HG03108 (cell line): ENCODE measurements at regions not wholly inside any gene's neighbourhood (a gene's known extent, or its start where the extent isn't known, plus 50 kb on each side); places are given as distances from the start of the nearest gene placed in this dataset.
"Not testable (repeated sequence)": the region's sequence is repeated elsewhere in the genome, so short reads cannot be mapped to it uniquely, and the experiment has no call there.

Experiments used
- ATAC-seq: cut with Tn5 transposase; IDR thresholded peaks from one replicate; pipeline ENCODE4 v1.9.1; 2021; ENCODE audit warnings: moderate library complexity; ENCODE audit not compliant: unreplicated experiment

- ATAC-seq, result no peak
Measured at GRCh38 chr16:55015181-55015913, 84.7 kb downstream of the IRX5 start.

DNA sequence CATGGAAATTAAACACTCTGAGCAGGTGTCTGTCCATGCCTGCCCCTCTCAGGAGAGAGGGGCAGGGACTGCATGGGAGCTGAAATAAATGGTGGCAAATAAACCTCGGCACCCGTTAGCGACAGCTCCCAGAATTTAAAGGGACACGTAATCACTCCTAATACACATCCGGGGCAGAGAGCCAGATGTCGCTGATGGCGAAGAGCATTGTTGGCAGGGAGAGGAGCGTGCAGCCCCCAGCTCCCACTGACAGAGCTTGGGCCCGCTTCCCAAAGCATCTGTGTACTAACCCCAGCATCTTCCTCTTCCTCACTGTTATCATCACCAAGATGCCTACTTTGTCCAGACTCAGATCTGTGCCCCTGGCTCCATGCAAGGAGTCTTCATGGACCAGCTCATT is 85.8 kb downstream of the IRX5 start:
- no peak for ATAC-seq

- no peak for ATAC-seq
Measured at GRCh38 chr16:55017321-55017720, 86.7 kb downstream of the IRX5 start.

DNA sequence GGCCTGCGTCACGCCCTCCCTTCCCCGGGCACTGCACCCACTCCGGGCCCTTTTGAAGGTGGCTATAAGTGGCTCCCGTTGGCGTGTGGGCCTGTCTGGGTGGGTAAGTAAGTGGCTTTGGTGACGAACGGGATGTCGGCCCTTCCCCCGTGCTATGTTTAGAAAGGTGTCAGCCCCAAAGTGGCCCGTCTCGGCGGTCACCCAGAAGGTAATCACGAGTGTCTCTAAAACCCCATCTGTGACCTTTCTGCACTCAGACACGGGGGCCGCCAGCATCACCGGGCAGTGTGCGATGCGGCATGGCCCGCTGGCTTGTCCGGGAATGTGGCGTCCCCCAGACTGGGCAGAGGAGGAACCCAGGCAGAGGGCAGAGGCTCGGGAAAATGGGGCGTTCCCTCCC is 88.2 kb downstream of the IRX5 start:
- ATAC-seq, result no peak

- no peak for ATAC-seq
Measured at GRCh38 chr16:55019419-55020131, 88.9 kb downstream of the IRX5 start.

- ATAC-seq, result no peak
Measured at GRCh38 chr16:55021595-55022475, 91.2 kb downstream of the IRX5 start.

GRCh38 chr16:55027260-55027659 is 96.6 kb downstream of the IRX5 start:
- not testable (repeated sequence) for ATAC-seq

- no peak for ATAC-seq
Measured at GRCh38 chr16:55029509-55029908, 98.8 kb downstream of the IRX5 start.

DNA sequence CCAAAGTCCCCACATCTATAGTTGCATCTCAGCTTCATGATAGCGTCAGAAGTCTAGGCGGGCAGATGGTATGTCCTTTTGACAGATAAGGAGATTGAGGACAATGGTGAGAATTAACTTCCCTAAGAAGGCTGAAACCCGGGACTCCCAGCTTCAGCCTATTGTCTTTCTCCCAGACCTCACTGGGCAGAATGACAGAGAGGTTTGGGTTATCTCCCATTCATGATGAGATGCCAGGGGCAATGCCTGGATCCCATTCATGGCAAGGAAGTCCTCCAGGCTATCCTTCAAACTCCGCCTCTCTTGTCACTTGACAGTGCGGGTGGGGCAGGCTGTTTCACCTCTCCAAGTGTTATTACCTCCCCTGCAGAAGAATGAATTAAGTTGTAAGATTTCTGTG is 100.3 kb downstream of the IRX5 start:
- no peak for ATAC-seq

GRCh38 chr16:55031481-55031880 is 100.8 kb downstream of the IRX5 start:
- ATAC-seq, result no peak

DNA sequence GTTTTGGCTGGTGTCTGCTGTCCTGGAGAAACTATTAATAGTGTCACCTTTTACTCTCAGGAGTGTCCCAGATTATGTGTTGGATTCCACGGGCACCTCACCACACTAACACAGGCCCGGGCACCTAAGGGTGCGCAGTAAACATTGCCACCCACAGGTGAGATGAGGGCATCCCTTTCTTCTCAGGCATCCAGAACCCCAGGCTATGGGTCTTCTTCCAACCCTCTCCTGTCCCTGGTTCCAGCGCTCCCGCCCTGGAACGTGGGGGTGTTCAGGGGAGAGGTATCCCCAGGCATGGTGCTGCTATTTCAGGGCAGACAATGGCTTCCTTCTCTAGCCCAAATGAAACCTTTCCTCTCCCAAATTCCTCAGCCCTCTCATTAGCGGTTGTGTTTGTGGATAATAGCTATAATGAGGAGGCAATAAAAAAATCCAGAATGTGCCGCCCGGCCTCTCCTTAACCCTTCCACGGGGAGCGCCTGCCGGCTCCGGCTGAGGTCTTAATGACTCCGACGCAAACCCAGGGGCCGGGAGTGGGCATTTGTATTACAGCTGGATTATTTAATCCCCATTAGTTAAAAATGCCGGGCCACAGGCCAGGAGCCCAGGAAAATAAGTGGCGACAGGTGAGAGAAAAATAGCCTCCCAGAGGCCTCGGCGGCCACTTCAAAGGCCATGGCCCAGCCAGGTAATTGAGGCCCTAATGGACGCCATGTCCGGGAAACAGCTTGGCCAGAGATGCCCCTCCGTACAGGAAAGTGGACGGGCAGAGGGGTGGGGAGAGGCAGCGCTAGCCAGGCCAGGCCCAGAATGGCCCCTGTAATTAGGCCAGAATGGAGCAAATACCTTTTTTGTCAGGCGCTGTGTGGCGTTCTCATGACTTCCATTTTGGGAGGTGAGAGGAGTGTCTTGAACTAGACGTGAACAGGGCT is 102.8 kb downstream of the IRX5 start:
- no peak for ATAC-seq

DNA sequence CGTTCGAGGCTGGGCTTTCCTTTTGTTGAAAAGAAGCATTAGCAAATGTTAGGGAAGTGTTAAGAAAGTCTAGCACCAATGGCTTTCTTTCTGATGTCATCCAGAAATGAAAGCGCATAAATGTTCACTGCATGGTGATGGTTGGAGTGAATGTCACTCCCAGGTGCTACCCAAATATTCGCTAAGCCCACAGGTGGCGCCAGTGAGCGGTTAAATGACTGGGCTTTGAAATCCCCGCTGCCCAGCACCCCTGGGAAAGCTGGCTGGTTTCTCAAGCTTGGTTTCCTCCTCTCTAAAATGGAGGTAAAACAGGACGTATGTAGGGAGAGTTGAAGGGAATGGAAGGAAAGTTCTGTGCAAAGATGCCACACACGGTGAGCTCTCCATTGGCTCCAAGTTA is 104.4 kb downstream of the IRX5 start:
- no peak for ATAC-seq

- ATAC-seq, result no peak
Measured at GRCh38 chr16:55035956-55036355, 105.3 kb downstream of the IRX5 start.

DNA sequence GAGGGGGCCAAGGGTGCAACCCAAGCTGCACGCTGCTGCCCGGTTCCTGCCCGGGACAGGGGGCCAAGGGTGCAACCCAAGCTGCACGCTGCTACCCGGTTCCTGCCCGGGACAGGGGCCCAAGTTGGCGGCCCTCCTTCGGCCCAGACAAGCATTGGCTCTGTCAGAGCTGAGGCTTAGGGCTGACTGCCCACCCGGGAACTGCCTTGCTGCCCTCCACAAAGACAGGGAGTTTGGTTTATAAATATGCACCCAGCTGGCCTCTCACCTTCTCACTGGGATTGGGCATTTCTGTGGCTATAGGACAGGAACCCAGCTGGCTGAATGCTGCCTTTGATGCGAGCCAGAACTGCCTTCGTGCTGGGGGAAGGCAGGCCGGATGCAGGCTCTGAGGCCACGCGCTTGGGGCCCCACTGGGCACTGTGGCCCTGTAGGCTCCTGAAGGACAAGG is 105.7 kb downstream of the IRX5 start:
- no peak for ATAC-seq

DNA sequence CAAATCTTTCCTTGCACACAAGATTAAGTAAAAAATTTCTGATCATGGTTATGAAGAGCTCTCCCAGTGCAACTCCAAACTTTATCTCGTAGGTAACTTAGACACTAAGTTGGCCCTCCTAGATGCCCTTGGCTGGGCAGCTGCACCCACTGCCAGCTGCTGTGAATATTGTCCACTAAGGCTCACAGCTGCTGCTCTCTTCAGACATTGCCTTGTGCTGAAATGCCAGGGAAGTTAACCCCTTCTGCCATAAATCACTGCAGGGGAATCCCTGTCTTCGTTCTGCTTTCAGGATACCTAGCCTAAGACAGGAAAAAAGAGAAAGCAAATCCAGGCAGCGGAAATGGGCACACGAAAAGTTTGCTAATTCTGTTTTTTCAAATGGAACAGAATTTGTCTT is 106.4 kb downstream of the IRX5 start:
- no peak for ATAC-seq

DNA sequence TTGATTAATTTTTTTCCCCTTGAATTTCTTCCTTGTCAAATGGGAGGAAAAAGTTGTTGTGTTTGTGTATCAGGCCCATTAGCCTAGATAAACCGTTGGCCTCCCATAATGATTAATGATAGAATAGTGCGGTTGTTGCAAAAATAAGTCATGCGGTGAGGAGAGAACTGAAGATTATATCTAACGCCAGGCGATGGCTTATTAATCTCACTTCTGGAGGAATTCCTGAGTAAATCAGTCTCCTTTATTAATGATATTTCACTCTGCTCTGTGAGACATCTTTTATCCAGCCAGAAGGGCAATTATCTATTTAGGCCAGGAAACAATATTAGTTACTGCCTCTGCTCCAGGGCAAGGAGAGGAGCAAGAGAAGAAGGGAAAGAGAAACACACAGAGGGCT is 107.3 kb downstream of the IRX5 start:
- ATAC-seq, result no peak

GRCh38 chr16:55039042-55039441 is 108.4 kb downstream of the IRX5 start:
- ATAC-seq, result no peak

DNA sequence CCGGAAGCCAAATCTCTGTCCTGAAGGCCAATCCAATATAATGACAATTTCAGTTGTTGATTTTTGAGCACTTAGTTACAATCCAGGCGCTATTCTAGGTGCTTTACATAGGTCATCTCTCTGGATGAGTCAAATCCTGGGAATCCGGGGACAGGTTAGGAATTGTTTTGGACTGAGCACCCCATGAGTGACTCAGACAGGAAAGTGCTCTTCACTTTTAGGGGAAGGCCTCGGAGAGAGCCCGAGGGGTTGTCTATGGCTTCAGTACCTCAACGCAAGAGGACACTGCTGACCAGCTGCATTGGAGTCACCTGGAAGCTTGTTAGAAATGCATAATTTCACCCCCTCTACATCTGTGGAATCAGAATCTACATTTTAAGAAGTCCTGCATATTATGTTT is 108.8 kb downstream of the IRX5 start:
- ATAC-seq, result no peak

GRCh38 chr16:55039931-55040330 is 109.3 kb downstream of the IRX5 start:
- no peak for ATAC-seq

- ATAC-seq, result no peak
Measured at GRCh38 chr16:55040366-55041086, 109.9 kb downstream of the IRX5 start.
